SK-N-SH (cell line): ENCODE measurements at regions not wholly inside any gene's neighbourhood (a gene's known extent, or its start where the extent isn't known, plus 50 kb on each side); places are given as distances from the start of the nearest gene placed in this dataset.

Source experiments
- CTCF ChIA-PET: fragments of 300-600, 350-600 bp; formaldehyde crosslinking; extraction: SDS; loops from one replicate; lab custom pipeline; 2021; lab: Yijun Ruan, JAX
- POLR2A ChIA-PET: fragments of 350-600 bp; sonication (Branson Sonifier 250); formaldehyde crosslinking; extraction: SDS; loops from one replicate; lab custom pipeline; 2020; ENCODE audit warnings: antibody characterized with exemption, inconsistent platforms; lab: Yijun Ruan, JAX
- DNase-seq: peaks from one replicate; pipeline ENCODE4 v3.0.0; 2012
- H2AFZ ChIP-seq: fragments of 200-600 bp; sonication (generic); 2 replicates; pipeline ENCODE4 v1.8.1; 2016; ENCODE audit warnings: antibody characterized with exemption, mild to moderate bottlenecking, low read depth
- H3F3A ChIP-seq: fragments of 200-600 bp; sonication (generic); replicated peaks from 2 replicates; pipeline ENCODE3; 2016; ENCODE audit warnings: antibody characterized with exemption, mild to moderate bottlenecking; ENCODE audit not compliant: insufficient read depth
- H3K27ac ChIP-seq, 2 experiments: fragments of 200-500 bp in 1 of 2; fragments of 200-600 bp in 1 of 2; sonication (Bioruptor generic) in 1 of 2; sonication (generic), shearing (Covaris generic) in 1 of 2; 2 replicates each; pipeline versions ENCODE4 v1.5.1 to v1.6.1; 2014 to 2016; ENCODE audit warnings: low read depth in 2 of 2, inconsistent platforms in 1 of 2, low read length in 1 of 2, mild to moderate bottlenecking in 1 of 2, mixed read lengths in 1 of 2
- H3K27me3 ChIP-seq: fragments of 200-600 bp; sonication (generic), shearing (Covaris generic); 2 replicates; pipeline ENCODE4 v1.6.1; 2016; ENCODE audit warnings: mixed run types; ENCODE audit not compliant: insufficient read depth
- H3K36me3 ChIP-seq, 2 experiments: fragments of 200-500 bp in 1 of 2; fragments of 200-600 bp in 1 of 2; sonication (Bioruptor generic) in 1 of 2; sonication (generic) in 1 of 2; replicated peaks in 1 of 2; 2 replicates each; pipeline versions ENCODE3 to v1.5.1; 2014 to 2016; ENCODE audit warnings: low read length in 1 of 2, mild to moderate bottlenecking in 1 of 2; ENCODE audit not compliant: insufficient read depth in 2 of 2, control insufficient read depth in 1 of 2
- H3K4me1 ChIP-seq, 2 experiments: fragments of 200-500 bp in 1 of 2; fragments of 200-600 bp in 1 of 2; sonication (Bioruptor generic) in 1 of 2; sonication (generic), shearing (Covaris generic) in 1 of 2; 2 replicates each; pipeline versions ENCODE4 v1.5.1 to v1.6.1; 2014 to 2016; ENCODE audit warnings: low read depth in 1 of 2, low read length in 1 of 2, mixed run types in 1 of 2; ENCODE audit not compliant: insufficient read depth in 2 of 2, control insufficient read depth in 1 of 2
- H3K4me2 ChIP-seq: fragments of 200-600 bp; sonication (generic), shearing (Covaris generic); 2 replicates; pipeline ENCODE4 v1.6.1; 2017; ENCODE audit warnings: mixed run types
- H3K4me3 ChIP-seq, 2 experiments: fragments of 200-500 bp in 1 of 2; fragments of 200-600 bp in 1 of 2; sonication (Bioruptor generic) in 1 of 2; sonication (generic), shearing (Covaris generic) in 1 of 2; 2 replicates each; pipeline versions ENCODE4 v1.5.1 to v1.8.1; 2014 to 2016; ENCODE audit warnings: low read depth in 2 of 2, inconsistent platforms in 1 of 2, low read length in 1 of 2, mild to moderate bottlenecking in 1 of 2, mixed read lengths in 1 of 2, moderate library complexity in 1 of 2
- H3K79me2 ChIP-seq: fragments of 200-600 bp; sonication (generic); 2 replicates; pipeline ENCODE4 v1.8.1; 2017; ENCODE audit warnings: mild to moderate bottlenecking; ENCODE audit not compliant: insufficient read depth
- H3K9ac ChIP-seq: fragments of 200-600 bp; sonication (generic); 2 replicates; pipeline ENCODE4 v1.6.1; 2017; ENCODE audit warnings: mixed run types
- H3K9me2 ChIP-seq: fragments of 200-600 bp; sonication (generic); 2 replicates; pipeline ENCODE4 v1.6.1; 2017; ENCODE audit warnings: mixed run types
- H3K9me3 ChIP-seq: fragments of 200-600 bp; sonication (generic); 2 replicates; pipeline ENCODE4 v1.6.1; 2017; ENCODE audit warnings: mixed run types, mild to moderate bottlenecking, moderate library complexity
- H4K20me1 ChIP-seq: fragments of 200-600 bp; sonication (generic); 2 replicates; pipeline ENCODE4 v1.6.1; 2017; ENCODE audit warnings: mild to moderate bottlenecking, mixed run types; ENCODE audit not compliant: insufficient read depth
- EP300 ChIP-seq, 2 experiments: IDR thresholded peaks; 2 replicates each; pipeline versions ENCODE4 v1.4.0 to v1.6.1; 2012; ENCODE audit warnings: borderline replicate concordance in 1 of 2, low read depth in 1 of 2, low read length in 1 of 2
- EZH2phosphoT487 ChIP-seq: fragments of 200-600 bp; sonication (generic); IDR thresholded peaks from 2 replicates; pipeline ENCODE4 v1.6.1; 2017; ENCODE audit warnings: low read depth, mixed run types, mild to moderate bottlenecking, antibody characterized with exemption, moderate library complexity, borderline replicate concordance
- FOSL2 ChIP-seq: IDR thresholded peaks from 2 replicates; pipeline ENCODE4 v1.4.0; 2012; ENCODE audit warnings: low read depth, mild to moderate bottlenecking, moderate library complexity, borderline replicate concordance
- GABPA ChIP-seq: IDR thresholded peaks from 2 replicates; pipeline ENCODE4 v1.4.0; 2012; ENCODE audit warnings: low read depth, mild to moderate bottlenecking
- GATA2 ChIP-seq: sonication (generic); formaldehyde crosslinking; IDR thresholded peaks from 2 replicates; pipeline ENCODE4 v1.5.0; 2020; ENCODE audit warnings: mild to moderate bottlenecking, missing genetic modification reagents
- MXI1 ChIP-seq: IDR thresholded peaks from 2 replicates; pipeline ENCODE4 v1.6.1; 2012; ENCODE audit warnings: mild to moderate bottlenecking, low read depth, low read length, improper control_type of control experiment
- NFIC ChIP-seq: IDR thresholded peaks from 2 replicates; pipeline ENCODE4 v1.4.0; 2012; ENCODE audit warnings: borderline replicate concordance
- NRF1 ChIP-seq: IDR thresholded peaks from 2 replicates; pipeline ENCODE4 v1.6.1; 2012; ENCODE audit warnings: low read depth, mild to moderate bottlenecking, low read length
- PBX3 ChIP-seq: IDR thresholded peaks from 2 replicates; pipeline ENCODE4; 2012
- POLR2AphosphoS5 ChIP-seq: IDR thresholded peaks from 2 replicates; pipeline ENCODE4 v1.6.1; 2012; ENCODE audit warnings: low read depth, low read length
- RCOR1 ChIP-seq: fragments of 150-350 bp; IDR thresholded peaks from 2 replicates; pipeline ENCODE4 v1.6.1; 2017; ENCODE audit warnings: antibody characterized with exemption, low read length
- REST ChIP-seq: IDR thresholded peaks from 2 replicates; pipeline ENCODE4 v1.6.1; 2012; ENCODE audit warnings: mild to moderate bottlenecking, low read depth, low read length, moderate library complexity
- SIN3A ChIP-seq: IDR thresholded peaks from 2 replicates; pipeline ENCODE4 v1.6.1; 2012; ENCODE audit warnings: low read depth, mild to moderate bottlenecking, low read length, moderate library complexity, borderline replicate concordance
- SMC3 ChIP-seq: IDR thresholded peaks from 2 replicates; pipeline ENCODE4 v1.6.1; 2012; ENCODE audit warnings: low read depth, low read length, improper control_type of control experiment
- TAF1 ChIP-seq: IDR thresholded peaks from 2 replicates; pipeline ENCODE4 v1.6.1; 2012; ENCODE audit warnings: low read depth, mild to moderate bottlenecking, low read length, moderate library complexity, borderline replicate concordance
- WGBS: methylation state at CpG from one replicate; pipeline ENCODE4 v1.1.6; 2017; ENCODE audit warnings: low lambda C conversion rate; 5-methylcytosine and 5-hydroxymethylcytosine counted together

GRCh38 chr13:33911521-33911920, 93.6 kb downstream of the RFC3 start:
- H3K4me3 ChIP-seq = no peak overlapping the region
- ChIA-PET POLR2A (no interaction called here), CTCF (interaction anchor here (1.6 kb wide), 1 partner anchor 111 kb away, joined by 4 read pairs; no protein-coding TSS in a partner anchor)
- H3K79me2 ChIP-seq = no peaks in the 10 kb centered on the region
- H3K9me3 ChIP-seq = no peaks in the 10 kb centered on the region
- no peaks in the 10 kb centered on the region for H3K36me3 ChIP-seq
- H4K20me1 ChIP-seq = no peaks in the 10 kb centered on the region
- 96% methylated on average over 3 of the region's 3 CpGs for WGBS
- H3K4me2 ChIP-seq = no peak overlapping the region
- TF ChIP-seq GATA2 (CRISPR knock-in tag) (no peak), EP300 (IDR thresholded peaks at IDR 0.05; ENCODE audit: borderline replicate concordance in 1 of 2, low read depth in 1 of 2, low read length in 1 of 2) (no peak), PBX3 (no peak), RCOR1 (no peak), FOSL2 (no peak), EZH2phosphoT487 (no peak), TAF1 (no peak), NRF1 (no peak), GABPA (no peak), MXI1 (no peak), SMC3 (no peak), POLR2AphosphoS5 (no peak), NFIC (no peak), REST (no peak), SIN3A (no peak)
- no peaks in the 10 kb centered on the region; the same call in 1 of the 2 replicates for H3K9me2 ChIP-seq
- no peaks in the 10 kb centered on the region for H3K27me3 ChIP-seq
- no peaks in the 10 kb centered on the region for H3F3A ChIP-seq
- H2AFZ ChIP-seq = no peak overlapping the region
- DNase-seq = no peak
- no peak overlapping the region for H3K9ac ChIP-seq
- H3K27ac ChIP-seq = no peak overlapping the region; a peak in 1 of 4 replicates
- peaks cover 0 to 11% of the 10 kb centered on the region in 2 experiments; a peak in 2 of 4 replicates for H3K4me1 ChIP-seq
